ENCODE measurements at regions not wholly inside any gene's neighbourhood (a gene's known extent, or its start where the extent isn't known, plus 50 kb on each side); places are given as distances from the start of the nearest gene placed in this dataset.

DNA sequence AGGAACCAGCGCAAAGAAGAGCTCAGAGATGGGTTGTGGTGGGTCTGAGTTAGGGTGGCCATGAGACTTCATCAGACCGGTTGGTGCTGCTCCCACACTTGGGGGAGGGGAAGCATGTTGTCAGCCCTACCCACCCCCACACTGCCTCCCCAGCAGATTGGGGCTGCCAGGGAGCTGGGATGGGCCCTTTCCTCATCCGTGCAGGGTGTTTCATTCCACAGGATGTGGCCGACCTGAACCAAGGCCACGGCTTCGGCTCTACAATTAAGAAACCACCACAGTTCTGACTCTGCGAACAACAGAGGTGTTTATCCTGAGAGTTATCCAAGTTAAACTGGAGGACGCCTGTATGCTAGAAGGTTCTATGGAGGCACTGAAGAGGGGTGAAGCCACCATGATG, 171.2 kb downstream of the ETS2 start:
- Mint-ChIP-seq H3K27ac (no peak overlapping the region), H3K36me3 (ENCODE audit: low read depth) (0 out of 3 replicates have a peak, but pooled peaks cover 2% of the 10 kb centered on the region), H3K4me3 (no peak overlapping the region), H3K27me3 (ENCODE audit: insufficient read depth, low read depth, poor library complexity) (peaks cover 9% of the 10 kb centered on the region), H3K9me3 (no peaks in the 10 kb centered on the region), H3K4me1 (peaks cover 30% of the 10 kb centered on the region)
- TF ChIP-seq ZNF331 (CRISPR knock-in tag; IDR thresholded peaks at IDR 0.05; ENCODE audit: low read depth) (no peak), ZNF114 (CRISPR knock-in tag; IDR thresholded peaks at IDR 0.05) (no peak), CREB1 (CRISPR knock-in tag; IDR thresholded peaks at IDR 0.05; ENCODE audit: low read depth) (no peak), EZH2 (IDR thresholded peaks at IDR 0.05; ENCODE audit: low read depth, unreplicated experiment) (no peak), EZH2phosphoT487 (IDR thresholded peaks at IDR 0.05; ENCODE audit: unreplicated experiment) (no peak), JUNB (IDR thresholded peaks at IDR 0.05; ENCODE audit: unreplicated experiment) (no peak), NANOG (IDR thresholded peaks at IDR 0.05; ENCODE audit: borderline replicate concordance) (no peak), STAT1 (IDR thresholded peaks at IDR 0.05; ENCODE audit: unreplicated experiment) (no peak), POLR2AphosphoS5 (IDR thresholded peaks at IDR 0.05; ENCODE audit: low read depth) (no peak)
- TF ChIP-seq, protein P1, sequence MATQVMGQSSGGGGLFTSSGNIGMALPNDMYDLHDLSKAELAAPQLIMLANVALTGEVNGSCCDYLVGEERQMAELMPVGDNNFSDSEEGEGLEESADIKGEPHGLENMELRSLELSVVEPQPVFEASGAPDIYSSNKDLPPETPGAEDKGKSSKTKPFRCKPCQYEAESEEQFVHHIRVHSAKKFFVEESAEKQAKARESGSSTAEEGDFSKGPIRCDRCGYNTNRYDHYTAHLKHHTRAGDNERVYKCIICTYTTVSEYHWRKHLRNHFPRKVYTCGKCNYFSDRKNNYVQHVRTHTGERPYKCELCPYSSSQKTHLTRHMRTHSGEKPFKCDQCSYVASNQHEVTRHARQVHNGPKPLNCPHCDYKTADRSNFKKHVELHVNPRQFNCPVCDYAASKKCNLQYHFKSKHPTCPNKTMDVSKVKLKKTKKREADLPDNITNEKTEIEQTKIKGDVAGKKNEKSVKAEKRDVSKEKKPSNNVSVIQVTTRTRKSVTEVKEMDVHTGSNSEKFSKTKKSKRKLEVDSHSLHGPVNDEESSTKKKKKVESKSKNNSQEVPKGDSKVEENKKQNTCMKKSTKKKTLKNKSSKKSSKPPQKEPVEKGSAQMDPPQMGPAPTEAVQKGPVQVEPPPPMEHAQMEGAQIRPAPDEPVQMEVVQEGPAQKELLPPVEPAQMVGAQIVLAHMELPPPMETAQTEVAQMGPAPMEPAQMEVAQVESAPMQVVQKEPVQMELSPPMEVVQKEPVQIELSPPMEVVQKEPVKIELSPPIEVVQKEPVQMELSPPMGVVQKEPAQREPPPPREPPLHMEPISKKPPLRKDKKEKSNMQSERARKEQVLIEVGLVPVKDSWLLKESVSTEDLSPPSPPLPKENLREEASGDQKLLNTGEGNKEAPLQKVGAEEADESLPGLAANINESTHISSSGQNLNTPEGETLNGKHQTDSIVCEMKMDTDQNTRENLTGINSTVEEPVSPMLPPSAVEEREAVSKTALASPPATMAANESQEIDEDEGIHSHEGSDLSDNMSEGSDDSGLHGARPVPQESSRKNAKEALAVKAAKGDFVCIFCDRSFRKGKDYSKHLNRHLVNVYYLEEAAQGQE (IDR thresholded peaks at IDR 0.05; ENCODE audit: unreplicated experiment): no peak
- TF ChIP-seq, protein P2, sequence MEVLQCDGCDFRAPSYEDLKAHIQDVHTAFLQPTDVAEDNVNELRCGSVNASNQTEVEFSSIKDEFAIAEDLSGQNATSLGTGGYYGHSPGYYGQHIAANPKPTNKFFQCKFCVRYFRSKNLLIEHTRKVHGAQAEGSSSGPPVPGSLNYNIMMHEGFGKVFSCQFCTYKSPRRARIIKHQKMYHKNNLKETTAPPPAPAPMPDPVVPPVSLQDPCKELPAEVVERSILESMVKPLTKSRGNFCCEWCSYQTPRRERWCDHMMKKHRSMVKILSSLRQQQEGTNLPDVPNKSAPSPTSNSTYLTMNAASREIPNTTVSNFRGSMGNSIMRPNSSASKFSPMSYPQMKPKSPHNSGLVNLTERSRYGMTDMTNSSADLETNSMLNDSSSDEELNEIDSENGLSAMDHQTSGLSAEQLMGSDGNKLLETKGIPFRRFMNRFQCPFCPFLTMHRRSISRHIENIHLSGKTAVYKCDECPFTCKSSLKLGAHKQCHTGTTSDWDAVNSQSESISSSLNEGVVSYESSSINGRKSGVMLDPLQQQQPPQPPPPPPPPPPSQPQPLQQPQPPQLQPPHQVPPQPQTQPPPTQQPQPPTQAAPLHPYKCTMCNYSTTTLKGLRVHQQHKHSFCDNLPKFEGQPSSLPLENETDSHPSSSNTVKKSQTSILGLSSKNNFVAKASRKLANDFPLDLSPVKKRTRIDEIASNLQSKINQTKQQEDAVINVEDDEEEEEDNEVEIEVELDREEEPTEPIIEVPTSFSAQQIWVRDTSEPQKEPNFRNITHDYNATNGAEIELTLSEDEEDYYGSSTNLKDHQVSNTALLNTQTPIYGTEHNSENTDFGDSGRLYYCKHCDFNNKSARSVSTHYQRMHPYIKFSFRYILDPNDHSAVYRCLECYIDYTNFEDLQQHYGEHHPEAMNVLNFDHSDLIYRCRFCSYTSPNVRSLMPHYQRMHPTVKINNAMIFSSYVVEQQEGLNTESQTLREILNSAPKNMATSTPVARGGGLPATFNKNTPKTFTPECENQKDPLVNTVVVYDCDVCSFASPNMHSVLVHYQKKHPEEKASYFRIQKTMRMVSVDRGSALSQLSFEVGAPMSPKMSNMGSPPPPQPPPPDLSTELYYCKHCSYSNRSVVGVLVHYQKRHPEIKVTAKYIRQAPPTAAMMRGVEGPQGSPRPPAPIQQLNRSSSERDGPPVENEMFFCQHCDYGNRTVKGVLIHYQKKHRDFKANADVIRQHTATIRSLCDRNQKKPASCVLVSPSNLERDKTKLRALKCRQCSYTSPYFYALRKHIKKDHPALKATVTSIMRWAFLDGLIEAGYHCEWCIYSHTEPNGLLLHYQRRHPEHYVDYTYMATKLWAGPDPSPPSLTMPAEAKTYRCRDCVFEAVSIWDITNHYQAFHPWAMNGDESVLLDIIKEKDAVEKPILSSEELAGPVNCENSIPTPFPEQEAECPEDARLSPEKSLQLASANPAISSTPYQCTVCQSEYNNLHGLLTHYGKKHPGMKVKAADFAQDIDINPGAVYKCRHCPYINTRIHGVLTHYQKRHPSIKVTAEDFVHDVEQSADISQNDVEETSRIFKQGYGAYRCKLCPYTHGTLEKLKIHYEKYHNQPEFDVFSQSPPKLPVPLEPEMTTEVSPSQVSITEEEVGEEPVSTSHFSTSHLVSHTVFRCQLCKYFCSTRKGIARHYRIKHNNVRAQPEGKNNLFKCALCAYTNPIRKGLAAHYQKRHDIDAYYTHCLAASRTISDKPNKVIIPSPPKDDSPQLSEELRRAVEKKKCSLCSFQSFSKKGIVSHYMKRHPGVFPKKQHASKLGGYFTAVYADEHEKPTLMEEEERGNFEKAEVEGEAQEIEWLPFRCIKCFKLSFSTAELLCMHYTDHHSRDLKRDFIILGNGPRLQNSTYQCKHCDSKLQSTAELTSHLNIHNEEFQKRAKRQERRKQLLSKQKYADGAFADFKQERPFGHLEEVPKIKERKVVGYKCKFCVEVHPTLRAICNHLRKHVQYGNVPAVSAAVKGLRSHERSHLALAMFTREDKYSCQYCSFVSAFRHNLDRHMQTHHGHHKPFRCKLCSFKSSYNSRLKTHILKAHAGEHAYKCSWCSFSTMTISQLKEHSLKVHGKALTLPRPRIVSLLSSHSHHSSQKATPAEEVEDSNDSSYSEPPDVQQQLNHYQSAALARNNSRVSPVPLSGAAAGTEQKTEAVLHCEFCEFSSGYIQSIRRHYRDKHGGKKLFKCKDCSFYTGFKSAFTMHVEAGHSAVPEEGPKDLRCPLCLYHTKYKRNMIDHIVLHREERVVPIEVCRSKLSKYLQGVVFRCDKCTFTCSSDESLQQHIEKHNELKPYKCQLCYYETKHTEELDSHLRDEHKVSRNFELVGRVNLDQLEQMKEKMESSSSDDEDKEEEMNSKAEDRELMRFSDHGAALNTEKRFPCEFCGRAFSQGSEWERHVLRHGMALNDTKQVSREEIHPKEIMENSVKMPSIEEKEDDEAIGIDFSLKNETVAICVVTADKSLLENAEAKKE (CRISPR knock-in tag; IDR thresholded peaks at IDR 0.05): no peak
- TF ChIP-seq, protein P3, sequence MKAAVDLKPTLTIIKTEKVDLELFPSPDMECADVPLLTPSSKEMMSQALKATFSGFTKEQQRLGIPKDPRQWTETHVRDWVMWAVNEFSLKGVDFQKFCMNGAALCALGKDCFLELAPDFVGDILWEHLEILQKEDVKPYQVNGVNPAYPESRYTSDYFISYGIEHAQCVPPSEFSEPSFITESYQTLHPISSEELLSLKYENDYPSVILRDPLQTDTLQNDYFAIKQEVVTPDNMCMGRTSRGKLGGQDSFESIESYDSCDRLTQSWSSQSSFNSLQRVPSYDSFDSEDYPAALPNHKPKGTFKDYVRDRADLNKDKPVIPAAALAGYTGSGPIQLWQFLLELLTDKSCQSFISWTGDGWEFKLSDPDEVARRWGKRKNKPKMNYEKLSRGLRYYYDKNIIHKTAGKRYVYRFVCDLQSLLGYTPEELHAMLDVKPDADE (IDR thresholded peaks at IDR 0.05): no peak
- TF ChIP-seq, protein P4, sequence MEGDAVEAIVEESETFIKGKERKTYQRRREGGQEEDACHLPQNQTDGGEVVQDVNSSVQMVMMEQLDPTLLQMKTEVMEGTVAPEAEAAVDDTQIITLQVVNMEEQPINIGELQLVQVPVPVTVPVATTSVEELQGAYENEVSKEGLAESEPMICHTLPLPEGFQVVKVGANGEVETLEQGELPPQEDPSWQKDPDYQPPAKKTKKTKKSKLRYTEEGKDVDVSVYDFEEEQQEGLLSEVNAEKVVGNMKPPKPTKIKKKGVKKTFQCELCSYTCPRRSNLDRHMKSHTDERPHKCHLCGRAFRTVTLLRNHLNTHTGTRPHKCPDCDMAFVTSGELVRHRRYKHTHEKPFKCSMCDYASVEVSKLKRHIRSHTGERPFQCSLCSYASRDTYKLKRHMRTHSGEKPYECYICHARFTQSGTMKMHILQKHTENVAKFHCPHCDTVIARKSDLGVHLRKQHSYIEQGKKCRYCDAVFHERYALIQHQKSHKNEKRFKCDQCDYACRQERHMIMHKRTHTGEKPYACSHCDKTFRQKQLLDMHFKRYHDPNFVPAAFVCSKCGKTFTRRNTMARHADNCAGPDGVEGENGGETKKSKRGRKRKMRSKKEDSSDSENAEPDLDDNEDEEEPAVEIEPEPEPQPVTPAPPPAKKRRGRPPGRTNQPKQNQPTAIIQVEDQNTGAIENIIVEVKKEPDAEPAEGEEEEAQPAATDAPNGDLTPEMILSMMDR (conservative IDR thresholded peaks at IDR 0.05; ENCODE audit: low read depth in 2 of 2): no peak
- Histone ChIP-seq H3K36me3 (ENCODE audit: insufficient read depth) (no peaks in the 10 kb centered on the region), H3K79me2 (replicated peaks; ENCODE audit: insufficient read depth) (no peaks in the 10 kb centered on the region), H3F3A (replicated peaks; ENCODE audit: low read depth) (no peaks in the 10 kb centered on the region), H3K27me3 (ENCODE audit: insufficient read depth) (no peaks in the 10 kb centered on the region), H4K20me1 (replicated peaks; ENCODE audit: insufficient read depth) (no peaks in the 10 kb centered on the region), H3K27ac (ENCODE audit: low read depth) (no peak overlapping the region), H3K4me2 (no peak overlapping the region), H2AFZ (no peak overlapping the region), H3K4me3 (no peak overlapping the region), H3K4me1 (ENCODE audit: insufficient read depth) (peaks cover 21% of the 10 kb centered on the region), H3K9me2 (ENCODE audit: insufficient read depth) (peaks cover 12% of the 10 kb centered on the region; the same call in 1 of the 2 replicates)
- ATAC-seq: no peak
- DNase-seq (ENCODE audit: low spot score): no peak
